ENCODE measurements at regions not wholly inside any gene's neighbourhood (a gene's known extent, or its start where the extent isn't known, plus 50 kb on each side); places are given as distances from the start of the nearest gene placed in this dataset.
"Not testable (repeated sequence)": the region's sequence is repeated elsewhere in the genome, so short reads cannot be mapped to it uniquely, and the experiment has no call there.

- TF ChIP-seq POLR2A (IDR thresholded peaks at IDR 0.05): not testable (repeated sequence)
- TF ChIP-seq, protein P1, sequence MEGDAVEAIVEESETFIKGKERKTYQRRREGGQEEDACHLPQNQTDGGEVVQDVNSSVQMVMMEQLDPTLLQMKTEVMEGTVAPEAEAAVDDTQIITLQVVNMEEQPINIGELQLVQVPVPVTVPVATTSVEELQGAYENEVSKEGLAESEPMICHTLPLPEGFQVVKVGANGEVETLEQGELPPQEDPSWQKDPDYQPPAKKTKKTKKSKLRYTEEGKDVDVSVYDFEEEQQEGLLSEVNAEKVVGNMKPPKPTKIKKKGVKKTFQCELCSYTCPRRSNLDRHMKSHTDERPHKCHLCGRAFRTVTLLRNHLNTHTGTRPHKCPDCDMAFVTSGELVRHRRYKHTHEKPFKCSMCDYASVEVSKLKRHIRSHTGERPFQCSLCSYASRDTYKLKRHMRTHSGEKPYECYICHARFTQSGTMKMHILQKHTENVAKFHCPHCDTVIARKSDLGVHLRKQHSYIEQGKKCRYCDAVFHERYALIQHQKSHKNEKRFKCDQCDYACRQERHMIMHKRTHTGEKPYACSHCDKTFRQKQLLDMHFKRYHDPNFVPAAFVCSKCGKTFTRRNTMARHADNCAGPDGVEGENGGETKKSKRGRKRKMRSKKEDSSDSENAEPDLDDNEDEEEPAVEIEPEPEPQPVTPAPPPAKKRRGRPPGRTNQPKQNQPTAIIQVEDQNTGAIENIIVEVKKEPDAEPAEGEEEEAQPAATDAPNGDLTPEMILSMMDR (IDR thresholded peaks at IDR 0.05): not testable (repeated sequence)
These were observed 95.9 kb upstream of the GOLGA6L6 start for GRCh38 chr15:20637499-20637898.

All from right lobe of liver (tissue), 4 donors.